Osteoblast (primary cell): ENCODE measurements at regions not wholly inside any gene's neighbourhood (a gene's known extent, or its start where the extent isn't known, plus 50 kb on each side); places are given as distances from the start of the nearest gene placed in this dataset.
"Not testable (repeated sequence)": the region's sequence is repeated elsewhere in the genome, so short reads cannot be mapped to it uniquely, and the experiment has no call there.

ENCODE experiments used
- DNase-seq: peaks from one replicate; pipeline ENCODE4 v3.0.0; 2011; ENCODE audit warnings: low spot score, mixed read lengths; ENCODE audit not compliant: insufficient read length; ENCODE audit errors: missing footprints
- H2AFZ ChIP-seq: 2 replicates; pipeline ENCODE4 v1.6.0; 2011; ENCODE audit warnings: mild to moderate bottlenecking, low read length
- H3K27ac ChIP-seq: 2 replicates; pipeline ENCODE4 v1.5.1; 2011; ENCODE audit warnings: mild to moderate bottlenecking, low read depth, low read length, moderate library complexity
- H3K27me3 ChIP-seq: 2 replicates; pipeline ENCODE4 v1.6.0; 2012; ENCODE audit warnings: mild to moderate bottlenecking, control low read depth, inconsistent platforms, low read length, moderate library complexity; ENCODE audit not compliant: insufficient read depth
- H3K36me3 ChIP-seq: 2 replicates; pipeline ENCODE4 v1.5.1; 2011; ENCODE audit warnings: mild to moderate bottlenecking, low read length, control low read depth, moderate library complexity; ENCODE audit not compliant: insufficient read depth
- H3K4me1 ChIP-seq: 2 replicates; pipeline ENCODE4 v1.5.1; 2011; ENCODE audit warnings: mild to moderate bottlenecking, low read length, control low read depth, moderate library complexity; ENCODE audit not compliant: insufficient read depth
- H3K4me2 ChIP-seq: 2 replicates; pipeline ENCODE4 v1.6.0; 2011; ENCODE audit warnings: mild to moderate bottlenecking, low read length; ENCODE audit not compliant: insufficient read depth
- H3K4me3 ChIP-seq: fragments of 200-600 bp; sonication (generic); 3 replicates; pipeline ENCODE4 v1.5.1; 2012; ENCODE audit warnings: mild to moderate bottlenecking, low read length, inconsistent platforms; ENCODE audit not compliant: insufficient read depth
- H3K79me2 ChIP-seq: 2 replicates; pipeline ENCODE4 v1.6.0; 2012; ENCODE audit warnings: mild to moderate bottlenecking, low read length, control low read depth, inconsistent platforms; ENCODE audit not compliant: insufficient read depth
- H3K9me3 ChIP-seq: 2 replicates; pipeline ENCODE4 v1.5.1; 2011; ENCODE audit warnings: low read depth, low read length, control low read depth
- H4K20me1 ChIP-seq: 2 replicates; pipeline ENCODE4 v1.6.0; 2012; ENCODE audit warnings: mild to moderate bottlenecking, low read length, control low read depth; ENCODE audit not compliant: insufficient read depth
- TF ChIP-seq, protein P1 (sequence below): IDR thresholded peaks from 2 replicates; pipeline ENCODE4 v1.5.1; 2011; ENCODE audit warnings: mild to moderate bottlenecking, low read depth, low read length, moderate library complexity; ENCODE audit errors: extremely low read depth

- no peak overlapping the region for H3K27ac ChIP-seq
- H3K27me3 ChIP-seq: no peaks in the 10 kb centered on the region
- H3K79me2 ChIP-seq: no peaks in the 10 kb centered on the region
- H4K20me1 ChIP-seq: no peaks in the 10 kb centered on the region
- H3K4me1 ChIP-seq: no peaks in the 10 kb centered on the region
- DNase-seq: no peak
- peaks cover 3% of the 10 kb centered on the region for H3K9me3 ChIP-seq
- TF ChIP-seq, protein P1, sequence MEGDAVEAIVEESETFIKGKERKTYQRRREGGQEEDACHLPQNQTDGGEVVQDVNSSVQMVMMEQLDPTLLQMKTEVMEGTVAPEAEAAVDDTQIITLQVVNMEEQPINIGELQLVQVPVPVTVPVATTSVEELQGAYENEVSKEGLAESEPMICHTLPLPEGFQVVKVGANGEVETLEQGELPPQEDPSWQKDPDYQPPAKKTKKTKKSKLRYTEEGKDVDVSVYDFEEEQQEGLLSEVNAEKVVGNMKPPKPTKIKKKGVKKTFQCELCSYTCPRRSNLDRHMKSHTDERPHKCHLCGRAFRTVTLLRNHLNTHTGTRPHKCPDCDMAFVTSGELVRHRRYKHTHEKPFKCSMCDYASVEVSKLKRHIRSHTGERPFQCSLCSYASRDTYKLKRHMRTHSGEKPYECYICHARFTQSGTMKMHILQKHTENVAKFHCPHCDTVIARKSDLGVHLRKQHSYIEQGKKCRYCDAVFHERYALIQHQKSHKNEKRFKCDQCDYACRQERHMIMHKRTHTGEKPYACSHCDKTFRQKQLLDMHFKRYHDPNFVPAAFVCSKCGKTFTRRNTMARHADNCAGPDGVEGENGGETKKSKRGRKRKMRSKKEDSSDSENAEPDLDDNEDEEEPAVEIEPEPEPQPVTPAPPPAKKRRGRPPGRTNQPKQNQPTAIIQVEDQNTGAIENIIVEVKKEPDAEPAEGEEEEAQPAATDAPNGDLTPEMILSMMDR: no peak
- no peak overlapping the region for H3K4me3 ChIP-seq
- H3K4me2 ChIP-seq: no peak overlapping the region
- H3K36me3 ChIP-seq: no peaks in the 10 kb centered on the region
- H2AFZ ChIP-seq: no peak overlapping the region
Observed at GRCh38 chr6:9233226-9233625, 797.9 kb upstream of the SLC35B3 start.

- no peak for DNase-seq
- Histone ChIP-seq H3K4me1 (no peaks in the 10 kb centered on the region), H3K27ac (no peak overlapping the region), H3K27me3 (no peaks in the 10 kb centered on the region), H3K9me3 (peaks cover 3% of the 10 kb centered on the region), H2AFZ (no peak overlapping the region), H3K4me2 (no peak overlapping the region), H3K79me2 (no peaks in the 10 kb centered on the region), H3K36me3 (no peaks in the 10 kb centered on the region), H4K20me1 (no peaks in the 10 kb centered on the region), H3K4me3 (no peak overlapping the region)
- TF ChIP-seq, protein P1: no peak
Observed at GRCh38 chr6:9225441-9225871, 790.1 kb upstream of the SLC35B3 start.

DNA sequence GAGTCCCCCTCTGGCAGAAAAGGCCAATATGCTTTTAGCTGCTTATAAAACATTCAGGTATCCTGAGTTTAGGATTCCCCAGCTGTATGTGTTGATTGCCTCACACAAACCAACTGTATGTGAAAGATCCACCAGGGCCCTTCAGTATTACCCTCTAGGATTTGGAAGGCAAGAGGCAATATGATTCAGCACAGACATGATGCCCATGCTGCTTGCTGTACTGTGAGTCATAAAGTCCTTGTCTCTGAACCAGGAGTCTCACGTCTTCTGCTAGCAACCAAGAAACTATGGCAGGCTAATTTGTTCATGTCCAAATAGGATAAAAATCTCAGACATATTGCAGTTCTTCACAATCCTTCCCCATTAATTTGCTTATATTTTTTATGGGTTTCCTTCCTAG, 789.2 kb upstream of the SLC35B3 start:
- Histone ChIP-seq H4K20me1 (no peaks in the 10 kb centered on the region), H3K9me3 (peaks cover 3% of the 10 kb centered on the region), H3K4me1 (no peaks in the 10 kb centered on the region), H3K36me3 (no peaks in the 10 kb centered on the region), H3K27me3 (no peaks in the 10 kb centered on the region), H2AFZ (no peak overlapping the region), H3K4me2 (no peak overlapping the region), H3K27ac (no peak overlapping the region), H3K4me3 (no peak overlapping the region), H3K79me2 (no peaks in the 10 kb centered on the region)
- no peak for DNase-seq
- TF ChIP-seq, protein P1: no peak

DNA sequence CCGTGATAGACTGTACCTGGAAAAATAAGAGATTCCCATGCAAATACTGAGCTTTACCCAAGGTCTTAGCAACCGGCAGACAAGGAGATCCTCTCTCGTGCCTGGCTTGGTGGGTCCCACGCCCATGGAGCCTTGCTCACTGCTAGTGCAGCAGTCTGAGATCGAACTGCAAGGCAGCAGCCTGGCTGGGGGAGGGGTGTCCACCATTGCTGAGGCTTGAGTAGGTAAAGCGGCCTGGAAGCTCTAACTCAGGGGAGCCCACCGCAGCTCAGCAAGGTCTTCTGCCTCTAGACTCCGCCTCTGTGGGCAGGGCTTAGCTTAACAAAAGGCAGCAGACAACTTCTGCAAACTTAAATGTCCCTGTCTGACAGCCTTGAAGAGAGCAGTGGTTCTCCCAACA, 778.4 kb upstream of the SLC35B3 start:
- H3K4me2 ChIP-seq, H4K20me1 ChIP-seq, H3K36me3 ChIP-seq, H3K79me2 ChIP-seq, DNase-seq, H3K9me3 ChIP-seq, H3K4me3 ChIP-seq, H3K27me3 ChIP-seq, H2AFZ ChIP-seq, H3K27ac ChIP-seq, H3K4me1 ChIP-seq: not testable (repeated sequence)
